Nephron progenitor cell (in vitro differentiated cells): ENCODE measurements at regions not wholly inside any gene's neighbourhood (a gene's known extent, or its start where the extent isn't known, plus 50 kb on each side); places are given as distances from the start of the nearest gene placed in this dataset.

Source experiments
- DNase-seq: peaks from one replicate; pipeline ENCODE4 v3.0.0; 2021
- H3K27ac Mint-ChIP-seq: 2 replicates; pipeline ENCODE4 v1.8.0; 2021; ENCODE audit warnings: mild to moderate bottlenecking, moderate library complexity, mixed read lengths
- H3K27me3 Mint-ChIP-seq: 2 replicates; pipeline ENCODE4 v1.8.0; 2021; ENCODE audit warnings: mild to moderate bottlenecking, low read depth, mixed read lengths; ENCODE audit not compliant: poor library complexity
- H3K36me3 Mint-ChIP-seq: 2 replicates; pipeline ENCODE4 v1.8.0; 2021; ENCODE audit warnings: low read depth, mixed read lengths
- H3K4me1 Mint-ChIP-seq: 2 replicates; pipeline ENCODE4 v1.8.0; 2021; ENCODE audit warnings: mixed read lengths
- H3K4me3 Mint-ChIP-seq: 2 replicates; pipeline ENCODE4 v1.8.0; 2021; ENCODE audit warnings: mild to moderate bottlenecking, moderate library complexity, mixed read lengths
- H3K9me3 Mint-ChIP-seq: 2 replicates; pipeline ENCODE4 v1.8.0; 2021; ENCODE audit warnings: mild to moderate bottlenecking, moderate library complexity, mixed read lengths
- CTCF ChIP-seq: fragments of 200-600 bp; sonication (generic); IDR thresholded peaks from 2 replicates; pipeline ENCODE4 v1.5.0; 2021; ENCODE audit warnings: antibody characterized with exemption

DNA sequence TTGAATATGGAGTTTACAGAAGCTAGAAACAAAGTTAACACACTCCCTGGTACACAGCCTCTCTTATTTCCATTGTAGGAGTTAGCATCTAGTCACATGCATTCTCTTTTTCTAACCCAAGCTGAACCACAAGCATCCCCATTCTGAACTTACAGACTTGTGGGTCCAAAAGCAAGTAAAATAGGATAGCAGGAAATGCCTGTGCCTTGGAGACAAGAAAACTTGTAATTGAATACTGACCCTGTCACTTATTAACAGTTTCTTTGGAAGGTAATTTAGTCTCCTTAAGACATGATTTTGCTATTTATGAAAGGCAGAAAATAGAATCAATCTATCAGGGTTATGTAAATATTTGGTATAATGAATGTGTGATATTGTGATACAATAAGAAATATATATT is 353.6 kb downstream of the TLE4 start:
- Mint-ChIP-seq H3K4me1 (peaks cover 22% of the 10 kb centered on the region), H3K4me3 (no peak overlapping the region), H3K36me3 (no peaks in the 10 kb centered on the region), H3K27ac (no peak overlapping the region), H3K9me3 (peaks cover 13% of the 10 kb centered on the region), H3K27me3 (peaks cover 3% of the 10 kb centered on the region)
- DNase-seq: no peak
- no peak for TF ChIP-seq CTCF

- DNase-seq: no peak
- Mint-ChIP-seq H3K9me3 (peaks cover 15% of the 10 kb centered on the region), H3K4me1 (peaks cover 22% of the 10 kb centered on the region), H3K27me3 (peaks cover 3% of the 10 kb centered on the region), H3K4me3 (no peak overlapping the region), H3K36me3 (no peaks in the 10 kb centered on the region), H3K27ac (no peak overlapping the region)
- no peak for TF ChIP-seq CTCF
Measured at GRCh38 chr9:79924836-79925235, 353.1 kb downstream of the TLE4 start.

DNA sequence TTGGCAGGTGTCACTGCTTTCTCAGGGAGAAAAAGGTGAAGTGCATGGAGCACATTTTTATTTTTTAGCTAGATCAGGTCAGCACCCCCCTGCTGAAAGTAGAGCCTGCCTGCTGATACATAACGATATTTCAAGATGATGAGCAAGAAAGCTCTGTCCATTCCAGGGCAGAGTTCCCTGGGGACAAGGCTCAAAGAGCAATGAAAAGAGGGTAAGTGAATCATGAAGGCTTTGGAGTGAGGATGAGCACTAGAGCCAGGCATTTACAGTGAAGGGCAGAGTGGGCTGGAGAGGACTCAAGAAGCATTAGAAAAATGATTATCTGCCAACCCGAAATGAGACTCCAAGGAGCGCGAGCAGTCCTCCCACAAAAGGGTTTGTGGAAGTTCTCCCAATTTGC is 345.7 kb downstream of the TLE4 start:
- H3K4me3 Mint-ChIP-seq: no peak overlapping the region
- DNase-seq: no peak
- TF ChIP-seq CTCF: no peak
- peaks cover 7% of the 10 kb centered on the region for H3K9me3 Mint-ChIP-seq
- no peaks in the 10 kb centered on the region for H3K36me3 Mint-ChIP-seq
- H3K27ac Mint-ChIP-seq: no peak overlapping the region
- H3K4me1 Mint-ChIP-seq: no peaks in the 10 kb centered on the region
- peaks cover 4% of the 10 kb centered on the region for H3K27me3 Mint-ChIP-seq

GRCh38 chr9:79913867-79914266 is 342.1 kb downstream of the TLE4 start:
- no peak for DNase-seq
- H3K27ac Mint-ChIP-seq: no peak overlapping the region
- peaks cover 8% of the 10 kb centered on the region for H3K36me3 Mint-ChIP-seq
- H3K4me1 Mint-ChIP-seq: no peaks in the 10 kb centered on the region
- H3K9me3 Mint-ChIP-seq: peaks cover 23% of the 10 kb centered on the region
- H3K27me3 Mint-ChIP-seq: peaks cover 10% of the 10 kb centered on the region
- TF ChIP-seq CTCF: no peak
- no peak overlapping the region for H3K4me3 Mint-ChIP-seq

- H3K36me3 Mint-ChIP-seq: peaks cover 8% of the 10 kb centered on the region
- no peaks in the 10 kb centered on the region for H3K4me1 Mint-ChIP-seq
- peaks cover 7% of the 10 kb centered on the region for H3K27me3 Mint-ChIP-seq
- H3K4me3 Mint-ChIP-seq: no peak overlapping the region
- no peak for DNase-seq
- H3K27ac Mint-ChIP-seq: no peak overlapping the region
- TF ChIP-seq CTCF: no peak
- peaks cover 23% of the 10 kb centered on the region for H3K9me3 Mint-ChIP-seq
Measured at GRCh38 chr9:79912318-79913070, 340.7 kb downstream of the TLE4 start.

- TF ChIP-seq CTCF: no peak
- H3K9me3 Mint-ChIP-seq: peaks cover 23% of the 10 kb centered on the region
- H3K27ac Mint-ChIP-seq: no peak overlapping the region
- H3K27me3 Mint-ChIP-seq: peaks cover 7% of the 10 kb centered on the region
- no peaks in the 10 kb centered on the region for H3K4me1 Mint-ChIP-seq
- H3K4me3 Mint-ChIP-seq: no peak overlapping the region
- peaks cover 8% of the 10 kb centered on the region for H3K36me3 Mint-ChIP-seq
- DNase-seq: no peak
Measured at GRCh38 chr9:79911724-79912123, 340.0 kb downstream of the TLE4 start.
